22Rv1 (cell line): ENCODE measurements at regions not wholly inside any gene's neighbourhood (a gene's known extent, or its start where the extent isn't known, plus 50 kb on each side); places are given as distances from the start of the nearest gene placed in this dataset.

Experiments used
- CTCF ChIP-seq: fragments of 450-650 bp; IDR thresholded peaks from 2 replicates; pipeline ENCODE4 v1.5.1; 2017; ENCODE audit warnings: mild to moderate bottlenecking
- ZFX ChIP-seq: fragments of 450-650 bp; IDR thresholded peaks from 2 replicates; pipeline ENCODE4 v1.6.1; 2017; ENCODE audit warnings: antibody characterized with exemption, borderline replicate concordance

DNA sequence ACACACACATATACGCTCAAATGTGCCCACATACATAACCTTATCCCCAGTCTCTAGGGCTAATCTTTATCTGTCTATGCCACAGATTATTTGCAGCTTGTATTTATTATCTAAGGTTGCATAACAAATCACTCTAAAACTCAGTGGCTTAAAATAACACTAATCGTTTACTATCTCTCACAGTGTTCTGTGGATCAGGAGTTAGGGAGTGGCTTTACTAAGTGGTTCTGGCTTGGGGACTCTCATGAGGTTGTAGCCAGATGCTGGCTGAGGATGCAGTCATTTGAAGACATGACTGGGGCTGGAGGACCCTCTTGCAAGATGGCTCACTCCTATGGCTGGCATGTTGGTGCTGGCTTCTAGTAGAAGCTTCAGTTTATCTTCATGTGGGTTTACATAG, 68.5 kb upstream of the LNX1 start:
- TF ChIP-seq CTCF (no peak), ZFX (no peak)
